KMS-11 (cell line): ENCODE measurements at regions not wholly inside any gene's neighbourhood (a gene's known extent, or its start where the extent isn't known, plus 50 kb on each side); places are given as distances from the start of the nearest gene placed in this dataset.

Experiments
- H2AFZ ChIP-seq: fragments of 200-600 bp; sonication (generic); 2 replicates; pipeline ENCODE4 v1.6.1; 2016; ENCODE audit warnings: antibody characterized with exemption, mixed run types, low read depth
- H3K27ac ChIP-seq: fragments of 200-600 bp; sonication (generic); 2 replicates; pipeline ENCODE4 v1.6.1; 2016; ENCODE audit warnings: mild to moderate bottlenecking, mixed run types
- H3K27me3 ChIP-seq: fragments of 200-600 bp; sonication (generic); 2 replicates; pipeline ENCODE4 v1.6.1; 2017; ENCODE audit warnings: mild to moderate bottlenecking, low read depth, mixed run types, moderate library complexity; ENCODE audit not compliant: insufficient read depth
- H3K36me3 ChIP-seq: fragments of 200-600 bp; sonication (generic); 2 replicates; pipeline ENCODE4 v1.6.1; 2017; ENCODE audit warnings: mild to moderate bottlenecking, mixed run types; ENCODE audit not compliant: insufficient read depth
- H3K4me1 ChIP-seq: fragments of 200-600 bp; sonication (generic); 2 replicates; pipeline ENCODE4 v1.6.1; 2016; ENCODE audit warnings: mild to moderate bottlenecking, low read depth, mixed run types; ENCODE audit not compliant: poor library complexity, severe bottlenecking
- H3K4me2 ChIP-seq: fragments of 200-600 bp; sonication (generic); 2 replicates; pipeline ENCODE4 v1.7.0; 2016; ENCODE audit warnings: mild to moderate bottlenecking, mixed run types
- H3K4me3 ChIP-seq: fragments of 200-600 bp; sonication (generic); IDR thresholded peaks from 2 replicates; pipeline ENCODE4 v1.6.1; 2017; ENCODE audit warnings: low read depth, low read length, mixed read lengths; ENCODE audit not compliant: insufficient read depth
- H3K79me2 ChIP-seq: fragments of 200-600 bp; sonication (generic); 2 replicates; pipeline ENCODE4 v1.6.1; 2016; ENCODE audit warnings: low read depth, mixed run types; ENCODE audit not compliant: insufficient read depth
- H3K9ac ChIP-seq: fragments of 200-600 bp; sonication (generic); 2 replicates; pipeline ENCODE4 v1.6.1; 2016; ENCODE audit warnings: mild to moderate bottlenecking, mixed run types
- H4K20me1 ChIP-seq: fragments of 200-600 bp; sonication (generic); 2 replicates; pipeline ENCODE4 v1.6.1; 2016; ENCODE audit warnings: mild to moderate bottlenecking, mixed run types; ENCODE audit not compliant: insufficient read depth
- CTCF ChIP-seq: fragments of 200-600 bp; sonication (generic); conservative IDR thresholded peaks from 2 replicates; pipeline ENCODE4 v1.6.1; 2017; ENCODE audit warnings: low read depth, mild to moderate bottlenecking, antibody characterized with exemption, low read length, moderate library complexity, mixed read lengths

- Histone ChIP-seq H3K27ac (no peak overlapping the region), H3K4me2 (no peak overlapping the region), H3K4me1 (no peaks in the 10 kb centered on the region), H3K4me3 (no peak overlapping the region), H3K36me3 (no peaks in the 10 kb centered on the region), H4K20me1 (no peaks in the 10 kb centered on the region), H3K79me2 (no peaks in the 10 kb centered on the region), H3K27me3 (no peaks in the 10 kb centered on the region), H3K9ac (no peak overlapping the region), H2AFZ (no peak overlapping the region)
- no peak for TF ChIP-seq CTCF
These were observed 280.3 kb upstream of the NUDT12 start for GRCh38 chr5:103842936-103843335.

- Histone ChIP-seq H3K4me2 (no peak overlapping the region), H3K4me3 (no peak overlapping the region), H3K27me3 (no peaks in the 10 kb centered on the region), H3K9ac (no peak overlapping the region), H2AFZ (no peak overlapping the region), H3K36me3 (no peaks in the 10 kb centered on the region), H3K79me2 (no peaks in the 10 kb centered on the region), H3K27ac (no peak overlapping the region), H4K20me1 (no peaks in the 10 kb centered on the region), H3K4me1 (no peaks in the 10 kb centered on the region)
- TF ChIP-seq CTCF, result no peak
These were observed 278.0 kb upstream of the NUDT12 start for GRCh38 chr5:103840600-103840999.

GRCh38 chr5:103834216-103834615, 271.6 kb upstream of the NUDT12 start:
- Histone ChIP-seq H3K4me2 (no peak overlapping the region), H4K20me1 (no peaks in the 10 kb centered on the region), H3K4me1 (no peaks in the 10 kb centered on the region), H3K9ac (no peak overlapping the region), H2AFZ (no peak overlapping the region), H3K79me2 (no peaks in the 10 kb centered on the region), H3K27ac (no peak overlapping the region), H3K4me3 (no peak overlapping the region), H3K36me3 (no peaks in the 10 kb centered on the region), H3K27me3 (no peaks in the 10 kb centered on the region)
- TF ChIP-seq CTCF, result no peak

- no peak overlapping the region for H3K27ac ChIP-seq
- TF ChIP-seq CTCF, result 0 out of 2 replicates have a peak, but pooled peaks have one; percentile 29
- no peaks in the 10 kb centered on the region for H3K27me3 ChIP-seq
- H3K79me2 ChIP-seq, result no peaks in the 10 kb centered on the region
- H3K4me1 ChIP-seq, result no peaks in the 10 kb centered on the region
- H2AFZ ChIP-seq, result no peak overlapping the region
- H3K4me3 ChIP-seq, result no peak overlapping the region
- H3K4me2 ChIP-seq, result no peak overlapping the region
- no peak overlapping the region for H3K9ac ChIP-seq
- H3K36me3 ChIP-seq, result no peaks in the 10 kb centered on the region
- no peaks in the 10 kb centered on the region for H4K20me1 ChIP-seq
These were observed 267.0 kb upstream of the NUDT12 start for GRCh38 chr5:103829585-103829984.

GRCh38 chr5:103827976-103828375, 265.4 kb upstream of the NUDT12 start:
- Histone ChIP-seq H3K36me3 (no peaks in the 10 kb centered on the region), H3K27ac (no peak overlapping the region), H3K4me2 (no peak overlapping the region), H4K20me1 (no peaks in the 10 kb centered on the region), H3K4me1 (no peaks in the 10 kb centered on the region), H3K9ac (no peak overlapping the region), H3K79me2 (no peaks in the 10 kb centered on the region), H3K27me3 (no peaks in the 10 kb centered on the region), H3K4me3 (no peak overlapping the region), H2AFZ (no peak overlapping the region)
- no peak for TF ChIP-seq CTCF
